ENCODE measurements at regions not wholly inside any gene's neighbourhood (a gene's known extent, or its start where the extent isn't known, plus 50 kb on each side); places are given as distances from the start of the nearest gene placed in this dataset.

DNA sequence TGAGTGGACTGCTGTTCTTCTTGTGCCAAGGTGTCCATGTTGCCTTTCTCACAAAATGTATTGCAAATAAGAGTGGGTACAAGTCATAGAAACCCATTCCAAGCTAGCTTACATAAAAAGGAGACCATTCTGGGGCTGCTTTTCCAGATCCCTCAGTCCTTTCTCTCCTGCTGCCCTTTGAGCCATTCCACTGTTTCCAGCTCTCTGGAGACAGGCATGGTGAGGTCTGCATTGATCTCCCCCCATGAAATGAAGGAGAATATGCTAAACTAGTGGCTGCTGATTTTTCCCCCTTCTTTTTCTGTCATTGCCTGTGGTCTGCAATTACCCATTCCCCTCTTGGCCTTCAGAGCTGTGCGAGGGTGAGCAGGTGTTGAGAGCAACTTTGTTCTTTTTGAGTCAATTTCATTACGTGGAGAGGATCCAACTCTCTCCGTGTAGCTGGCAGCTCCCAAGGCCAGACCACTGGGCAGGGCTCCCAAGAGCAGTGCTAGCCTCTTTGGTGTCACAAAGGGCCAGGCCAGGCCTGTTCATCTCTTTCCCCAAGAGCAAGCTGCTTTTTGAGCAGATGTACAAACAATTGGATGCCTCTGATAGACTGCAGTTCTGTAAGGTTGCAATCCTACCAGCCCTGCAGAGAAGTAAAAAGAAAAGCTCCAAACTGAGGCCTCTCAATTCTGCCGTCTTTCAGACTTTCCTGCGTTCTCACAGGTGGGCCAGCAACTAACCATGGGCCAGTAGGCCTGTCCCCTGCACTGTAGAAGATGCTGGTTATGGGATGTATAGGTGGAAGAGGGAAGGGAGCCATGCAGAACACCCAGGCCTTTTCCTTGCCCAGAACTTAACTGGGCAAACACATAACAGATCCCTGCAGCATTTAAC is 96.1 kb upstream of the ARMC2 start:
- DNase-seq (ENCODE audit: low read depth in 2 of 2) = no peak

DNA sequence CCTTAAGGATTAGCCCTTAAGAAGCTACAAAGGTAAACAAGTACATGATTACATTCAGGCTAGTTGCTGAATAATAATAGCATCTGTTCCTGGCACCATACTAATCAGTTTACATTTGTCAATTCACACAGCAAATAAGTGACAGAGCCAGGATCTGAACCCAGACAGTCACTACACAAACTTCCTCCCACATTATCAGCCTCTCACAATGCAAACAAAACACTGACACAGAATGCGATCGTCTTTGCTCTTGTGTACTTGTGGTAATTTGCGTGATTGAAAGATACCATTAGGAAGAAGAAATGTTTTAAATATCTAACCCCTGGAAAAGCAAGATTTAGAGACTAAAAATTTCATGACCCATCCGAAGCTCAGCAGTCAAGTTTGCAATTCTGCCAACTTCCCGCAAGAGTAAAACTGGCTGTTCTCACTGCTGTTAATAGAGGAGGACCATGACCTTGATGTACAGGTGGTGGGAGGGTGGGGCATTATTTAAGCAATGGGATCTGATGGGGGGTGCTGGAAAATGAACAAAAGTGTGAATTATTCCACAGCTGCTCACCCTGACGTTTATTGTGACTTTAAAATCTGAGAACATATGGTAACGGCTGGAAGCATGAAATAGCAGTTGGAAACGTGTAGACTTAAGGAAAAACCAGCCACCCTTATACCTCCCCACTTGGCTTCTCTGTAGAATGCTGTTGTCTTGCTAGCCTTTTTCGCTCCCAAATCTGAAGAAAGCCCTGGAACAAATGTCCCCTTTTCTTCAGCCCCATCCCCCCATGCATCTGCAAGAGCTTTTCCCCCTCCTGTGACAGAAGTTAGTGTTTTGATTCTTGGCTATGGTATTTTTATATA is 95.3 kb upstream of the ARMC2 start:
- no peak for DNase-seq (ENCODE audit: low read depth in 2 of 2)

DNA sequence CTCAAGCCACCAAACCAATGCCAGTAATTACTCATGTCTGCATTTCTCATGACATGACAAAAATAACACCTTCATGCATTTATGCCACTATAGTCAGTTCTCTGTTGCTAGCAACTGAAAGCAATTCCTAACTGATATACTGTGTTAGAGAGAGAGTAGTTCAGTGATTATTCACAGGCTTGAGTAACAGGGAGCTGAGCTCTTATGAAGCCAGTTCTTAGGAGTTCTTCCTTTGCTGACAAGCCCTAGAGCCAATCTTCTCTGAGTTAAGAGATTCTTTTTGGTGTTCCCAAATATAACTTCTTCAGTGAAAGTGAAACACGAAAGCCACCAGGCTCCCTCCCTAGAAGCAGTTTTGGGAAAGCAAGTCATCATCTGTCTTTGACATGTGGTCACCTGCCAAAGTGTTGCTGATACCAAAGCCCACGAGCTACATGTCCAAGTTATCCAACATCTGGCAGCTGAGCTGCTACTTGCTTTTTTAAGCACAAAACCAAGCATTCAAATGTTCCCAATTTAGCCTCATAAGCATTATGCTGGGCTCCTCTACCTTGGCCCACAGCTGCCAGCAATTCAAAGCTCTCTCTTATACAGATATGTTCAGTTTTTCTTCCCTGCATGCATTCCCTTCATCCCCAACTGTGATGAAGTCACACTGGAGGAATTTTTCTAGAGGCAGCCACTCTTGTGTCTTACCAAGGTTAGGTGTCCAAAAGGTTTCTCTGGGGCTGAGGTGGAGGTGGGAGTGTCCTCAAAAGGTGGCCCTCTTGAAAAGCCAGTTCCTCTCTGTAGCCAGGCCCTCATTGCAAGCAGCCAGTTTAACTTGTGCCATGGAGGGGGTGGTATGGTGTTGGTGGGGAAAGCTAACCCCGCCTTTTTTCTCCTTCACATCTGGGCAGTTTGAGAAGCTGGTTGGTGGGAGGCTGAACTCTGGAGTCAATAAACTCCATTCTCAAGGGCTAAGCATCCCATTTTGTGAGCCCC is 92.7 kb upstream of the ARMC2 start:
- DNase-seq (ENCODE audit: low read depth in 2 of 2) = no peak

DNA sequence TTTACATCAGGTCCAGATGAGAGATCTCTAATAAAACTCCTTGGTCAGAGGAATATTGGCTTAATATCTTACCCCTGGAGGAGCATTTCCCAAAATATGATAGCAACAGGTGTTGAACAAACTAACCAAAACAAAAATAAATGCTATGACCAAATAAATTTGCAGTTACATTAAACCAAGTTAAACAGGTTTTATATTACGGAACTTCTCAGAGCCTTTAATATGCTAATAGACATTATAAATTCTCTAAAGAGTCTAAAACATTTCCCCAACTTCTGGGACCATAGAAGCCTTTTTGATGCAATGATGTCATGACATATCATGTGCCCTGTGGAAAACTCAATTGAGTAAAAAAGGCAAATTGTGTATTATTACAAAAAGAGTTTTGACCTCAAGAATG is 90.9 kb upstream of the ARMC2 start:
- no peak for DNase-seq (ENCODE audit: low read depth in 2 of 2)

DNA sequence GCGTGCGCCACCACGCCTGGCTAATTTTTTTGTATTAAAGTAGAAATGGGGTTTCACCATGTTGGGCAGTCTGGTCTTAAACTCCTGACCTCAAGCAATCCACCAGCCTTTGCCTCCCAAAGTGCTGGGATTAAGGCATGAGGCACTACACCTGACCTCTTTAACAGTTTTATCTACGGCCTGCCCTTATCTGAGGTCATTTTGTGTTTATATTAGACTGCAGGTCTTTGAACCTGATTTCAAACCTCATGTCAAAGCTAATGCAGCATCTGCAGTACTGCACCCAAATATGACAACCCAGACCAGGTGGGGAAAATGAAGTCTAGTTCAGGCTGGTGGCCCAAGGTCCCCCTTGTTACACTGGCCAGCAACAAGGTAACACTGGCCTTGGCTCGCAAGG is 89.3 kb upstream of the ARMC2 start:
- DNase-seq (ENCODE audit: low read depth in 2 of 2) = no peak

DNA sequence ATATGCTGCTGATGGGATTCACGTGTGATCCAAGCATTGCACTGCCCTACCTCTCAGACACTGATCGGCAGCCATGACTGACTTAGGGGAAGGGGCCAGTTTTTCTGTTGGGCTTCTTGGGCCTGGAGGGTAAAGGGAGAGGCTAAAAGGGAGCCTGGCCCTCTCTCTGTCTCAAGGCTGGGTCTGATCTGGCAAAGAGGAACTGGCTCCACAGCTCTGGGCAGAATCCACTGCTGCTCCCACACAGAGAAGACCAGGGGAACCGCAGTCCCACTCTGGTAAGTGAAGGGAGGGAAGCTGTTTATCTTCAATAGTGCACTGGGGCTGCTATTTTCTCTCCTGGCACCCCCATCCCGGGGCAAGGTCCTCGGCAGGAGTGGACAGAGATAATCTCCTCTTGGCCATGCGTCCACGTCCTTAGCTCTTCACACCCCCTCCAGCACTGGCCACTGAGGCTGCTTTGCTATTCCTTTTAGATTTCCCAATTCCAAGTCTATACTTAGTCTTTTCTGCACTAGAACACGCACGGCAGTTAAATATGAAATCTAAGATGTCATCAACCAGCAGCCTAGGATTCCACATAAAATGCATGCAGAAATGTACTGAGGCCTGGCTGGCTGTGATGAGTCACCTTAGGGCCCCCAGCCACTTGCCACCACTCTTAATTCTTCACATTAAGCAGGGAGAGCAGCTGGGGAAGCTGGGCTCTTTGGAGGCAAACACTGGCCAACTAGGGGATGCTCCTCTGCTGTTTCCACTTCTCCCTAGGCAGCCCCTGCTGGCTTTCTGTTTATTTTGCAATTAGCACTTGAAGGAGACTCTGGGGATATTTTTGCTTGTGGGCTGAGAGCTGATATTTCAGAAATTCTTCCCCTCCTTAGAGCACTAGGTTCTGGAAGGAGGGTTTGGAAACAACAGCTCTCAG is 87.8 kb upstream of the ARMC2 start:
- DNase-seq (ENCODE audit: low read depth in 2 of 2) = no peak

DNA sequence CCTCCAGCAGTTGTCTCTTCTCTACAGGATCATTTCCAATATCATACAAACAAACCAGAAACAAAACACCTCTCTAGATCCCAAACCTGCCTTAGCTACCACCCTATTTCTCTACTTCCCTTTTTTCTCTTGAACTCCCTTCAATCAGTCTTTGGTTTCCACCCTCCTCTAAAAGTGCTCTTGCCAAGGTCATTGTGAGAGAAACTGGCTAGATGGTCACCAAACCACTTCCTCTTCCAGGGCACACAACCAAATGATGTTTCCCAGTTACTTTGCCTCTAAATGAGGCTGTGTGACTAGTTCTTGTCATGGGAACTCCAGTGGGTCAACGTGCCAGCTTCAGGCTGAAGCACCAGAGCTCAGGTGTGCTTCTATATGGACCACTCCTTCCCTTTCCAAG is 85.8 kb upstream of the ARMC2 start:
- DNase-seq (ENCODE audit: low read depth in 2 of 2) = no peak

DNA sequence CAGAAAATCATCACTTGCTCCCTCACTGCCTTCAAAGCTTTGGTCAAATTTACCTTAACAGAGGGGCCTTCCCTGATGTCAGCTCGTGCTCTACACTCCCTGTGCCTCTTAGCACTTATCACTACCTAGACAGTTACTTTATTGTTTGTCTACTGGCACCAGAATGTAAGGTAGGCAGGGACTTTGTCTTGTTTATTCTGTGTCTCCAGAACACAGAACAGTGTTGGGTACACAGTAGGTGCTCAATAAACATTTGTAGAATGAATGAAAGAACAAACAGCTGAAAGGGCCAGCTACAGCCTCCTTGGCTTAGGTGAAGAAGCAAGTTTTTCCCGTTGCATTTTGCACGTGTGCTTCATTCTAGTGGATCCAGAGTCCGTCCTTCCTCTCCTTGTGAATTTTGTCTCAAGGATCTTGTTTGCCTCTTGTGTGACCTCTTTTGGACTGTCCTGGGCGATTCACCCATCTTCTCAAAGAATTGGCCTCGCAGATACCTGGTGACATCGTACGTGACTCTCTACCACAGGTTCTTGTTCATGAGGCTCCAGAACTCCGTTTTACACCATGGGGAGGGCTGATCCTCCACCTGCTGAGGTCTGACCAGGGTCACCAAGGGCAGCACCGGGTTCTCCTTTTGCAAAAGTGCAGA is 84.2 kb upstream of the ARMC2 start:
- no peak for DNase-seq (ENCODE audit: low read depth in 2 of 2)

DNA sequence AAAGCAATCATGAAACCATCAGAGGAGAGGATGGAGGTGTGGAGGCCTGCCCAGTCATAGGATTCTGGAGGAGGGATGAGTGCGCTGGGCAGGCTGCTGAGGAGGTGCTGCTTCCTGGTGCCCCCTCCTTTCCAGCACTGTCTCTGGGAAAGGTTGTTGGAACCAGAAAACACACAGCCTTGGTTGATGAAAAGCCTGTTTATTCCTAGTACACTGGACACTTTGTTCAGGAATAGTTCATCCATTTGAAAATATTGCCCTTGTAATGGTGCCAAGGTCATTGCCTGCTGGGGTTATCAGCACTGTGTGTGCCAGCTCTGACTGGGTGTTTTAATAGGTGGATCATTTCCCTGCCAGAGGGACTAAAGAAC is 83.7 kb upstream of the ARMC2 start:
- DNase-seq (ENCODE audit: low read depth in 2 of 2) = no peak

DNA sequence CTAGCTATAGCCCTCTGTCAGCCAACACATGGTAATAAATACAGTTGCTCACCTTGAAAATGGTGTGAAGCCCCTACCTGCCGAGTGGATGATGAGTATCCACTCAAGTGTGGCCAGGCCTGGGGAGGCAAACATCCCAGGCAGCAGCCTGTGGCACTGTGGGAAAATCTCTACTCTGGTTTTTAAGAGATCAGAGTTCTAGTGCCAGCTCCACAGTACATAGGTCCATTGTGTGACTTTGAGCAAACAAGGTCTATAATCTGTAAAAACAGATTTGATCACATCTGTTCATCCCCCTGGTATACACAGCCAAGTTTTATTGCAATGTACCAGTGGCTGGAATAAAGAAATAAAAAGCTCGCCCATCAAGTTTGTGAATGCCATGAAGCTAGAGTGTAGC is 82.7 kb upstream of the ARMC2 start:
- DNase-seq (ENCODE audit: low read depth in 2 of 2) = no peak

DNA sequence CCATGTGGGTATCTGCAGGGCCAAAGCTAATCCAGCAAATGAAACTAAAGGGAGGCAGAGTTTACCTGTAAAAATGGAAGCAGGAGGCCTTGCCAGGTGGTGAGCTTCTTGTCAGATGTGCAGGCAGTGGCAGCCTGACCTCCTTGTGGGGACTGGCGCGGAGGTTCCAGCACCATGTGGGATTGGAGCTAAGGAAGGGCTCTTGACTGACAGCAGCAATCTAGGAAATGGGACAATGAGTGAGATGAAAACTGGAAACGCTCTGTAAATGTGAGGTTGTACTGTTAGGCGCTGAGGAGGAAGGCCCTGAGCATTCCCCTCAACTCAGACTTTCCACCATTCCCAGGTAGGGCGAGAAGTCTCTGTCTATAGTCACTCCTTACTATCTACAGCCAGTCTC is 81.8 kb upstream of the ARMC2 start:
- no peak for DNase-seq (ENCODE audit: low read depth in 2 of 2)

DNA sequence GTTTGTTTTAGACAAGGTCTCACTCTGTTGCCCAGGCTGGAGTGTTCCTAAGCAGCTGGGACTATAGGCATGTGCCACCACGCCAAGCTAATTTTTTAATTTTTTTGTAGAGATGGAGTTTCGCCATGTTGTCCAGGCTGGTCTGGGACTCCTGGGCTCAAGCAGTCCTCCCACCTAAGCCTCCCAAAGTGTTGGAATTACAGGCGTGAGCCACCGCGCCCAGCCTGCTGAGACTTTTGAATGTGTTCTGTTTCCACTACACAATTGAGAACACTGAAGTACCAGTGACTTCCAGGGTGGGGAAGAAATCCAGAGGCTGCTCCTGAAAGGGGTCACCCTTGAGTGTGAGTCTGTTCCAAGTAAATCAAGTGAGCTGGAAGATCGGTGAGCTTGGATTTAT is 81.3 kb upstream of the ARMC2 start:
- DNase-seq (ENCODE audit: low read depth in 2 of 2) = no peak

DNA sequence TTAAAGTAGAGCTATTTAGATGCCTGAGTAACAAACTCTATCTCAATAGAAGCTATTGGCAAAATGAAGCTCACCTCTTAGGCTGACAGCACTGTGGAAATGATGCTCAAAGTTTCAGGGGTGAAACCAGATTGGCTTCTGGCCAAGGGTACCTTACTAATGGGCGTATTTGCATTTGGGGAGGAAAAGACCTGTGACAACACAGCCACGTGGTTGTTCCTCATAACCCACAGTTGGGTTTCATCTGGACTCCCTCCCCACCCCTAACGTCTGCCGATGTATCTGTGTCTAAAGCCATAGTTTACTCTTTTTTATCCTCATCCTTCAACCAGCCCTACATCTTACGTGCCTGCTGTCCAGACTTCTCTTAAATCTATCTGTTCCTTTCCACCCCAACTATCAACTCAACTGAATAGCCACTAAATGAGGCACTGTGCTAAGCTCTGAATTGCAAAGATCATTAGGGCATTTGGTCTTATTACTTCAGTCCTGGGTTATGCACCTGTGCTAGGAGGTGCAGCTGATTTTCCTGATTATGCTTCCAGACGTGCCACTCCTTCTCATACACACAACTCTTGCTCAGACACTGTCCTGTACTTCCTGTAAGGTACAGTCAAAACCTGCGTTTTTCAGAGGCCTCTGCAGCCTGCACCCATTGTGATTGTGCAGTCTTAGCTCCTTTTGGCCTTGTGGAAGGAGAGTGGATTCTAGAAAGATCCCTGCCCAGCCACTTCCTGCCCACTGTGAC is 80.6 kb upstream of the ARMC2 start:
- DNase-seq (ENCODE audit: low read depth in 2 of 2) = no peak

DNA sequence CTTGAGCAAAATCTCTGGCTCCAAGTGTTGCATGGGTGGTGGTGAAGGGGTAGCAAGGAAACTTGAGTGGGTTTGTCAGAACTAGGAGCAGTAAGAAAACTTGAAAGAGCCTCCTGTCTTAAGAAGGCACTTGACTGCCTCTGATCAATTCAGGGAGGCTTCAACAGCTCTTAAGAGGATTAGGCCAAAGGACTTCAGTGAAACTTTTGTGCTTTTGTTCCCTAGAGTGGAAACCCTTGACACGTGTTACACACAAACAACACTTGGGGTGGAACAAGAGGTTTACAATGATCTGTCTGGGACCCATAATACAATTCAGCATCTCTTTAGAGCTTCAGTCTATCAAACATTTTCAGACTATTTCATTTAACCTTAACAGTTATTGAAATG is 80.1 kb upstream of the ARMC2 start:
- no peak for DNase-seq (ENCODE audit: low read depth in 2 of 2)

DNA sequence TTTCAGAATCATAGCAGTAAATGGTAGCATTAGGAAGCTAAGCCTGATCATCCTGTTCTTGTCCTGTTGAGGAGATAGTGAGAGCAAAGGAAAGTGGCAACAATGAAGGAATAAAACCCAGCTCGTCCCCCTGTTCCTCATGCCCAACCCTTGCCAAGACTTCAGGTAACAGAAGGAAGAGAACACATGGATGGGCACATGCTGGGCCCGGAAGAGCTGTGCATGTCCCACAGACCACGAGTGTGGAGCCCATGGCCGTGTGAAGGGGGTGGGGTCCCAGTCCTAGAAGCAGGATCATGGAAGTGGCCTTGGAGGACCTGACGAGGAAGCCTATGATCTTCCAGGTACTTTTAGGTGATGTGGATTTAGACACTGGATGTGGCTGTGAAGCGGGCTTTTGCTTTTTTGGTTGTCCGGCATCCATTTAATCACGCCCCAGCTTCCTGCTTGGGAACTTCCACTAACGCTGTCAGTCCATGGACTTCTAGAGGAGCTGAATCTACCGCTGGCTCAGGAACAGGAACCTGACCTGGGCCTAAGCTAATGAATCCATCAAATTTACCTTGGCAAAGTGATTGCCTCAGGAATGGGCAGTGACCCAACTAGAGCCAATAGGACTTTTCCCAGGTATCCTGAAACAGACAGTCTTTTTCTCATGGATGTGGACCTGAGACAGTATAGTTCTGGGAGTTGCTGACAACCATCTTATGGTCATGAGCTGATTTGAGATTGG is 79.3 kb upstream of the ARMC2 start:
- DNase-seq (ENCODE audit: low read depth in 2 of 2) = no peak

DNA sequence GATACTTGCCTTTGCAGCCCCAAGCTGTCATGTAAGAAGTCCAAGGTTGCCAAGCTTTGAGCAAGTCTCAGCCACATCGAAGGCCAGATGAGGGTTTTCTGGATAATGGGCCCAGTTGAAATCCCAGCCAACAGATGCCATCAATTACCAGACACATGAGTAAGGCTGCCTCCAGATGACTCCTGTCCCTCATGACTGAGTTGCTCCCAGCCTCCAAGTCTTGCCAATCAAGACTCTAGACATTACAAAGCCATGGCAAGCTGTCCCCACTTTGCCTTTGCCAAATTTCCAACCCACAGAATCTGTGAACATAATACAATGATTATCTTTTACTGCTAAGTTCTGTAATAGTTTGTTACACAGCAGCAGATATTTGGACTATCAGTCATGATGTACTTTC is 76.8 kb upstream of the ARMC2 start:
- no peak for DNase-seq (ENCODE audit: low read depth in 2 of 2)

DNA sequence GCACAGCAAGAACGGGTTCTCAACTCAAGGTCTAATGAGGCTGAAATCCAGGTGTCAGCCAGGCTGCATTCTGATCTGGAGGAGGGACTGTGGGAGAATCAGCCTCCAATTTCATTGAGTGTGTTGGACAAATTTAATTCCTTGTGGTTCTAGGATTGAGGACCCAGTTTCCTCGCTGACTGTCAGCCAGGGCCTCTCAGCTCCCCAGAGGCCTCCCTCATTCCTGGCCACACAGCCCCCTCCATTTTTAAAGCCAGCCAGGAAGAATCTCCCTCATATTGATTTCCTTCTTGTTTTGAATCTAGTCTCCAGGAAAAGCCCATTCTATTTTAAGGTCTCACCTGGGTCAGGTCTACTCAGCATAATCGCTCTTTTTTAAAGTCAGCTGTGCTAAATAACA is 73.7 kb upstream of the ARMC2 start:
- no peak for DNase-seq (ENCODE audit: low read depth in 2 of 2)

DNA sequence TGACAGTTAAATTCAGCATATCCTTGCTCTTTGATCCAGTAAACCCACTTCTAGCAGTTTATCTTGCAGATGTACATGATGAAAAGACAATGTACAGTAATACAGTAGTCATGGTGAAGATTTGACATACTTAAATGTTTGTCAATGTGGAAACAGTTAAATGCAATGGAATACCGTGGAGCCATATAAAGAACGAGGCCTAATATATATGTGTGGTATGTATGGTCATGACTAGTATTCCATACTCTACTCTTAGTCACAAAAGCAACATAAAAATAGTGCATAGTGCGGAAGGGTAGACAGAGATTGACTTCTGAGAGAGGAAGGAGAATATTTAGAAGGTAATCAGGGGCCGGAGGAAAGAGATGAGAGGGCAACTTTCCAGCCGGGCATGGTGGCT is 70.7 kb upstream of the ARMC2 start:
- DNase-seq (ENCODE audit: low read depth in 2 of 2) = no peak
